ENCODE measurements at regions not wholly inside any gene's neighbourhood (a gene's known extent, or its start where the extent isn't known, plus 50 kb on each side); places are given as distances from the start of the nearest gene placed in this dataset.

- no peak overlapping the region for H2AFZ ChIP-seq (ENCODE audit: low read depth)
- H3K4me1 ChIP-seq (ENCODE audit: control insufficient read depth in 1 of 2, insufficient read depth in 2 of 2, low read depth in 1 of 2, low read length in 1 of 2) = peaks cover 0 to 11% of the 10 kb centered on the region in 2 experiments; a peak in 2 of 4 replicates
- no peaks in the 10 kb centered on the region for H3F3A ChIP-seq (replicated peaks; ENCODE audit: insufficient read depth)
- TF ChIP-seq YY1 (IDR thresholded peaks at IDR 0.05; ENCODE audit: low read depth) (no peak), MXI1 (IDR thresholded peaks at IDR 0.05; ENCODE audit: low read depth, low read length) (no peak), TCF12 (IDR thresholded peaks at IDR 0.05) (peak; percentile 38; the same call in 1 of the 2 replicates), EP300 (IDR thresholded peaks at IDR 0.05; ENCODE audit: borderline replicate concordance in 1 of 2, low read depth in 1 of 2, low read length in 1 of 2) (0 out of 4 replicates have a peak, but pooled peaks of 1 of the 2 experiments have one; percentile 6), GATA2 (CRISPR knock-in tag; IDR thresholded peaks at IDR 0.05) (peak; percentile 36)
- no peaks in the 10 kb centered on the region for H3K27me3 ChIP-seq (ENCODE audit: insufficient read depth)
- ChIA-PET POLR2A (no interaction called here), CTCF (no interaction called here)
- H3K9me3 ChIP-seq = no peaks in the 10 kb centered on the region
- H3K4me2 ChIP-seq = no peak overlapping the region
- peak; percentile 14 for DNase-seq
- peak overlapping the region; percentile 20 to 51; a peak in 2 of 4 replicates for H3K27ac ChIP-seq (ENCODE audit: low read depth in 2 of 2, low read length in 1 of 2)
- no peaks in the 10 kb centered on the region for H4K20me1 ChIP-seq (ENCODE audit: insufficient read depth)
- H3K9me2 ChIP-seq = no peaks in the 10 kb centered on the region
- no peak overlapping the region for H3K4me3 ChIP-seq (ENCODE audit: low read depth in 2 of 2, low read length in 1 of 2)
- H3K9ac ChIP-seq = no peak overlapping the region
- no peaks in the 10 kb centered on the region for H3K79me2 ChIP-seq (ENCODE audit: insufficient read depth)
- 89% methylated on average over 6 of the region's 6 CpGs for WGBS (ENCODE audit: low lambda C conversion rate)
- no peaks in the 10 kb centered on the region for H3K36me3 ChIP-seq (replicated peaks in 1 of 2; ENCODE audit: control insufficient read depth in 1 of 2, insufficient read depth in 2 of 2, low read length in 1 of 2)
Observed at GRCh38 chr2:150063931-150064548, 423.4 kb downstream of the RND3 start.

GRCh38 chr2:150063432-150063889, 424.0 kb downstream of the RND3 start:
- Histone ChIP-seq H3K79me2 (ENCODE audit: insufficient read depth) (no peaks in the 10 kb centered on the region), H3K27ac (ENCODE audit: low read depth in 2 of 2, low read length in 1 of 2) (peak overlapping the region; percentile 20 to 51; a peak in 2 of 4 replicates), H3K9me3 (no peaks in the 10 kb centered on the region), H3F3A (replicated peaks; ENCODE audit: insufficient read depth) (no peaks in the 10 kb centered on the region), H3K36me3 (replicated peaks in 1 of 2; ENCODE audit: control insufficient read depth in 1 of 2, insufficient read depth in 2 of 2, low read length in 1 of 2) (no peaks in the 10 kb centered on the region), H3K9ac (no peak overlapping the region), H4K20me1 (ENCODE audit: insufficient read depth) (no peaks in the 10 kb centered on the region), H3K4me2 (no peak overlapping the region), H3K9me2 (no peaks in the 10 kb centered on the region), H2AFZ (ENCODE audit: low read depth) (no peak overlapping the region), H3K27me3 (ENCODE audit: insufficient read depth) (no peaks in the 10 kb centered on the region), H3K4me1 (ENCODE audit: control insufficient read depth in 1 of 2, insufficient read depth in 2 of 2, low read depth in 1 of 2, low read length in 1 of 2) (peaks cover 0 to 11% of the 10 kb centered on the region in 2 experiments; a peak in 2 of 4 replicates), H3K4me3 (ENCODE audit: low read depth in 2 of 2, low read length in 1 of 2) (no peak overlapping the region)
- no peak for DNase-seq
- TF ChIP-seq FOSL2 (IDR thresholded peaks at IDR 0.05; ENCODE audit: borderline replicate concordance, low read depth) = peak; percentile 57; the same call in 1 of the 2 replicates
- TF ChIP-seq NRF1 (IDR thresholded peaks at IDR 0.05; ENCODE audit: low read depth, low read length) = no peak
- TF ChIP-seq CTCF (IDR thresholded peaks at IDR 0.05) = no peak
- TF ChIP-seq PBX3 (IDR thresholded peaks at IDR 0.05) = peak; percentile 81
- TF ChIP-seq TCF12 (IDR thresholded peaks at IDR 0.05) = peak; percentile 62
- TF ChIP-seq TAF1 (IDR thresholded peaks at IDR 0.05; ENCODE audit: borderline replicate concordance, low read depth, low read length) = no peak
- no peak for TF ChIP-seq CHD2 (IDR thresholded peaks at IDR 0.05; ENCODE audit: low read length, partially characterized antibody)
- no peak for TF ChIP-seq MAX (IDR thresholded peaks at IDR 0.05; ENCODE audit: low read depth)
- TF ChIP-seq FOXJ3 (CRISPR knock-in tag; IDR thresholded peaks at IDR 0.05) = no peak
- TF ChIP-seq GABPA (IDR thresholded peaks at IDR 0.05; ENCODE audit: low read depth) = no peak
- TF ChIP-seq POLR2AphosphoS5 (IDR thresholded peaks at IDR 0.05; ENCODE audit: low read depth, low read length) = no peak
- TF ChIP-seq EP300 (IDR thresholded peaks at IDR 0.05; ENCODE audit: borderline replicate concordance in 1 of 2, low read depth in 1 of 2, low read length in 1 of 2) = peak in 1 of 2 experiments; percentile 48; a peak in 1 of 4 replicates
- no peak; the same call in 1 of the 2 replicates for TF ChIP-seq NFIC (IDR thresholded peaks at IDR 0.05; ENCODE audit: borderline replicate concordance)
- TF ChIP-seq ZBTB33 (IDR thresholded peaks at IDR 0.05; ENCODE audit: borderline replicate concordance, low read depth) = no peak
- TF ChIP-seq JUND (IDR thresholded peaks at IDR 0.05) = peak; percentile 56
- TF ChIP-seq RCOR1 (IDR thresholded peaks at IDR 0.05; ENCODE audit: low read length) = no peak
- POLR2A ChIA-PET = no interaction called here
- CTCF ChIA-PET = no interaction called here
- WGBS (ENCODE audit: low lambda C conversion rate) = 86% methylated on average over 2 of the region's 2 CpGs
